MG63 (cell line): ENCODE measurements at regions not wholly inside any gene's neighbourhood (a gene's known extent, or its start where the extent isn't known, plus 50 kb on each side); places are given as distances from the start of the nearest gene placed in this dataset.
A peak's percentile ranks its signal among the peaks of the same experiment; 100 is the strongest.

Experiments
- DNase-seq: peaks from one replicate; pipeline ENCODE4 v3.0.0-alpha.2; 2020
- H3K27me3 ChIP-seq: fragments of 250-450 bp; sonication (Bioruptor Pico); 2 replicates; pipeline ENCODE4 v1.5.1; 2020; ENCODE audit warnings: mild to moderate bottlenecking, moderate library complexity
- H3K36me3 ChIP-seq: fragments of 250-450 bp; sonication (Bioruptor Pico); 2 replicates; pipeline ENCODE4 v1.5.1; 2020; ENCODE audit warnings: mild to moderate bottlenecking, moderate library complexity
- H3K4me3 ChIP-seq: fragments of 250-450 bp; sonication (Bioruptor Pico); 2 replicates; pipeline ENCODE4 v1.5.1; 2020; ENCODE audit warnings: mild to moderate bottlenecking, moderate library complexity
- H3K9me3 ChIP-seq: fragments of 250-450 bp; sonication (Bioruptor Pico); 2 replicates; pipeline ENCODE4 v1.5.1; 2020; ENCODE audit warnings: mild to moderate bottlenecking, moderate library complexity

DNA sequence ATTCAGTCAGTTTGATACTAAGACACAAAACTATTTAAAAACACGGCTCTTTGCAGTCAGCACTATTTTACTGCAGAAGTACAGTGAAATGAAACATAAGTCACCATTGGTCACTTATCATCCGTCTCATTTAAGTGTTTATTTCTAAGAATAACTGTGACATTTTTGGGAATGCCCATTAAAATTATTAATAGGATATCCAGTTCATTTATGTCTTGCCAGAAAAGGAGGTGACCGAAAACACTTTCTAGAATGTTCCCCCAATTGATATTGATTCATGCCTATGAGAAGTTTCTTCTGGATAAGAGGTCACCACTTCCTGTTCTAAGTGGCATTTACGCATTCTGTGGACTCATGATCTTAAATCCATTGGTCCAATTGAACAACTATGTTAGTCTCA is 477.3 kb downstream of the LIG4 start:
- no peaks in the 10 kb centered on the region for H3K36me3 ChIP-seq
- H3K27me3 ChIP-seq, result no peaks in the 10 kb centered on the region
- H3K4me3 ChIP-seq, result no peak overlapping the region
- no peak for DNase-seq
- no peaks in the 10 kb centered on the region for H3K9me3 ChIP-seq

DNA sequence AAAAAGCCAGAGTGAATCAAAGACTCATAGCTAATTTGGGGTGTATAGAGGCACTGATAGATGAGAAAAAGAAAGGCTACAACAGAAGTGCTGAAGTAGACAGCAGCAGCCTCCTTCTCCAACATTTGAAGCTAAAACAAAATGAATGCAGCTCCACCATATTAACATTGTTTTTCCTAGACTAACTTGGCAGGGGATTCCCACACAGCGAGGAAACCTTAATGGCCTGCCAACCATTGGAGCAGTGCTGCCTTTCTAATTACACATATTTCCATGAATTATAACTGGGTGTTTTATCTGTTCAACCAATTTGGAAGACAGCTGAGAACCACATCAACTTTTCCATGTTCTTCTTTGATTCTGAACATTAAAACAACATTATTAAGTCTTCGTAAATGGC is 478.6 kb downstream of the LIG4 start:
- Histone ChIP-seq H3K36me3 (no peaks in the 10 kb centered on the region), H3K9me3 (peaks cover under 1% of the 10 kb centered on the region; the same call in 1 of the 2 replicates), H3K4me3 (no peak overlapping the region), H3K27me3 (no peaks in the 10 kb centered on the region)
- no peak for DNase-seq

DNA sequence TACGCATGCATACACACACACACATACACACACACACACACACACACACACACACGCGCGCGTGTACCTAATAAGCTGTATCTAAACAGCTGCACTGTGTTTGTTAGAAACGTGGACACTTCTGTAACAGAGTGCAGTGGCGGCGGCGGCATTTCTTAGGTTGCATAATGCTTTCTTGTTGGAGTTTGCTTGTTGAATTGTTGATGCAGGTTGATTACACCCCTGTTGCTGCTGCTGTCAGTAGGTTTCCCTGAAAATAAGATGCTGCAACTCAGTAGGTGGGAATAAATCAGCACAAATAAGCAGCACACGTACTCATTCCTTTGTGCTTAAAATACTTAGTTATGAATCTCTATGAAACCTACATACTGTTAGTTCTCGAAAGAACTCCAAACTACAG is 479.2 kb downstream of the LIG4 start:
- no peaks in the 10 kb centered on the region for H3K36me3 ChIP-seq
- peaks cover 2% of the 10 kb centered on the region; the same call in 1 of the 2 replicates for H3K9me3 ChIP-seq
- no peak for DNase-seq
- H3K27me3 ChIP-seq, result no peaks in the 10 kb centered on the region
- H3K4me3 ChIP-seq, result no peak overlapping the region

GRCh38 chr13:107734891-107735625 is 480.3 kb downstream of the LIG4 start:
- Histone ChIP-seq H3K9me3 (peaks cover 2% of the 10 kb centered on the region; the same call in 1 of the 2 replicates), H3K36me3 (no peaks in the 10 kb centered on the region), H3K27me3 (no peaks in the 10 kb centered on the region), H3K4me3 (no peak overlapping the region)
- no peak for DNase-seq

- no peaks in the 10 kb centered on the region for H3K27me3 ChIP-seq
- DNase-seq, result no peak
- no peaks in the 10 kb centered on the region for H3K36me3 ChIP-seq
- no peak overlapping the region; the same call in 1 of the 2 replicates for H3K4me3 ChIP-seq
- peaks cover 2% of the 10 kb centered on the region; the same call in 1 of the 2 replicates for H3K9me3 ChIP-seq
Observed at GRCh38 chr13:107733276-107733675, 482.1 kb downstream of the LIG4 start.

DNA sequence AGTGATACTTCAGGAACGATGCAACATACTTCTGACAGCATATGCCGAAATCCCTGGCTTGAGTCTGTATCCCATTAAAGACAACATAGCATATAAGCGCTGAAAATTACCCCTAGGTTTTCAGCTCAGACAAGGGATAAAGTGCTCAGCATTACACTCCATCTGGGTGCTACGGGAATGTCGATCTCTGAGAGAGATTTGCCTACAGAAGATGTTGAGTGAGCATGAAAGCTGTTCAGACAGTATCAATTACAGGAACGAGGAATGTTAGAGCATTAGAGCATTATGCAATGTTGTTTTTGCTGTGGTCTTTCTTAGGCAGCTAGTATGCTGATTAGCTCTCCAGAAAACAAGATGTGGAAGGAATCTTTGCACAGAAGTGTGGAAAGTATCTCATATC is 484.5 kb downstream of the LIG4 start:
- Histone ChIP-seq H3K36me3 (no peaks in the 10 kb centered on the region), H3K4me3 (no peak overlapping the region), H3K9me3 (peaks cover 2% of the 10 kb centered on the region; the same call in 1 of the 2 replicates), H3K27me3 (no peaks in the 10 kb centered on the region)
- no peak for DNase-seq

DNA sequence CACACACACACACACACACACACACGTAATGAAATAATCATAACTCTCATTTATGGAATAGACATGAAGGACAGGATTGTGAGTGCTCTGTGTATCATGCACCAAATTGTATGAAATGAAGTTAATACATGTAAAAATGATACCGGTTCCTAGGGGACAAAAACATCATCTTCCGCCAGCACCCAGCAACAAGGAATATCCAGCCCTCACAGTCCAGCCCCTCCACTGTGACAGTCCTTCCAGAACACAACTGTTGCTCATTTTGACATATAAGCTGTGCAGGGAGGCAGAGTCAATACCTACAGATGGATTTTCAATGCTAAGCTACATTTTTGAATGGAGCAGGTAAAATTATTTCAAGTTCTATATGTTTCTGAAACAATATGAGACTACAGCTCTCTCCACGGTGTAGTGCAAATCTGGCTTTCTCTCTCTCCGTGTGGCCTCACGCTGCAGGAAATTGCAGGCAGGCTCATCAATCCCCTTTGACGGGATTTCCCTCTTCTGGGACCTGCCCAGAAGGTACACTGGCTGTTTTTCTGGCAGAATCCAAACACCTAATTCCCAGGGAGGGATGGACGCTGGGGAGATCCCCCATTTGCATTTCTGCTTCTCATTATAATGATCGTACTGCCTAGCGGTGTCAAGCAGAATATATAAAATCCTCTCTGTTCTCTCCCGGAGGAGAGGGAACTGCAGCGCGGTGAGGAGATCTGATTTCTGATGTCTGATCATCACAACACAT is 494.0 kb downstream of the LIG4 start:
- Histone ChIP-seq H3K9me3 (no peaks in the 10 kb centered on the region), H3K4me3 (peak overlapping the region; percentile 21), H3K36me3 (no peaks in the 10 kb centered on the region), H3K27me3 (no peaks in the 10 kb centered on the region)
- no peak for DNase-seq

DNA sequence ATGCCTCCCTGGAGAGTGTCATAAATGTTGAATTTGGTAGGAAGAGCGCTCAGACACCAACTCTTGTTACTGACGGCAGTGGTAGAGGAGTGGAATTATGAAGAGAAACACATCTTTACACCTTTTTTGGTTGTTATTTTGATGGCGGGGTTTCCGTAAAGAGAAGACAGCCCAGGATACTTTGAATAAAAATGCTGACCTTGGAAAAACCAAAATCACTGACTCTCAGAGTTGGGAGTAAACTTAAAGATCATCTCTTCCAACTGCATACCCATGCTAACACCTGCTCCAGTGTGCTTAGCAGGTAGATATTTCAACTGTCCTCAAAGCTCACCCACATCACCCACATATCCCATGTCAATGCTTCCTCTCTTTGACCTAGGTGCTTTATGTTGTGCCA is 498.6 kb downstream of the LIG4 start:
- no peaks in the 10 kb centered on the region for H3K27me3 ChIP-seq
- no peaks in the 10 kb centered on the region for H3K36me3 ChIP-seq
- H3K9me3 ChIP-seq, result no peaks in the 10 kb centered on the region
- DNase-seq, result no peak
- H3K4me3 ChIP-seq, result no peak overlapping the region

GRCh38 chr13:107716241-107716640 is 499.1 kb downstream of the LIG4 start:
- Histone ChIP-seq H3K9me3 (no peaks in the 10 kb centered on the region), H3K36me3 (no peaks in the 10 kb centered on the region), H3K27me3 (no peaks in the 10 kb centered on the region), H3K4me3 (no peak overlapping the region)
- DNase-seq, result no peak

- no peaks in the 10 kb centered on the region for H3K27me3 ChIP-seq
- H3K4me3 ChIP-seq, result no peak overlapping the region
- DNase-seq, result no peak
- no peaks in the 10 kb centered on the region for H3K9me3 ChIP-seq
- no peaks in the 10 kb centered on the region for H3K36me3 ChIP-seq
Observed at GRCh38 chr13:107715496-107715895, 499.8 kb downstream of the LIG4 start.

DNA sequence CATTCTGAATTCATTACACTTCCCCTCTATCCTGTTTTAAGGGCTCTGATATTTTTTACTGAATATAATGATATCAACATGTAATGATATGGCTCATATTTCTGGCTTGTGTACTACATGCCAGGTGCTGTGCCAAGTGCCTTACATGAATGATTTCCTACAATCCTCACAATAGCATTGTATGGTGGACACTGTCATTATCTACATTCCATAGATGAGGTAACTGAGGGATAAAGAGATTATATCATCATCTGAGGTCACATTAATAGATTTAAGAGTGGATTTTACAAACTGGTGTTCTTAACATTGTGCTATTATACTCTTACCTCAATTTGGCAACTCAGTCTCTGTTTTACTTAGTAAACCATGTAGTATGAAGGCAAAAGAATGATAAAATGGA is 502.0 kb downstream of the LIG4 start:
- peak; percentile 29 for DNase-seq
- H3K36me3 ChIP-seq, result no peaks in the 10 kb centered on the region

GRCh38 chr13:107712145-107712860 is 503.0 kb downstream of the LIG4 start:
- DNase-seq, result no peak

More for the DNA sequence above, 502.0 kb downstream of the LIG4 start:
- H3K9me3 ChIP-seq, result no peaks in the 10 kb centered on the region
- H3K27me3 ChIP-seq, result no peaks in the 10 kb centered on the region
- H3K4me3 ChIP-seq, result no peak overlapping the region

GRCh38 chr13:107690181-107690580 is 525.2 kb downstream of the LIG4 start:
- DNase-seq, result no peak
- no peak overlapping the region for H3K4me3 ChIP-seq

More at GRCh38 chr13:107712145-107712860, 503.0 kb downstream of the LIG4 start:
- Histone ChIP-seq H3K9me3 (no peaks in the 10 kb centered on the region), H3K36me3 (no peaks in the 10 kb centered on the region), H3K27me3 (no peaks in the 10 kb centered on the region), H3K4me3 (no peak overlapping the region; the same call in 1 of the 2 replicates)

DNA sequence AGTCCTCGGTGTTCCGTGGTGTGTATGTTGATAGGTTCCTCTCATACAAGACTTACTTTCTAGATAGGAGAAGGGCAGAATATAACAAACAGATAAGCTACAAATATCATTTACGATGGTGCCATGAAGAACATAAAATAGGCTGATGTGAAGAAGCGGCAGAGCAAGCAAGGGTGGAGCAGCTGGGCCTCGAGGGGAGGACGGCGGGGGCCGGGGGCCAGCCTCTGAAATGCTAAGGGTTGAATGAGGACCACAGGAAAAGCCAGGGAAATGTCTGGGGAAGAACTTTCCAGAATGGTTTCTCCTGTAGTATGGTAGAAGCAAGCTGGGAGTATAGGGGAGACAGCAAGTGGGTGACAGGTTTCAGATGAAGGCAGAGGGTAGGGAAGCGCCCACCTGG is 529.5 kb downstream of the LIG4 start:
- no peak for DNase-seq
- Histone ChIP-seq H3K9me3 (no peaks in the 10 kb centered on the region), H3K36me3 (no peaks in the 10 kb centered on the region), H3K4me3 (no peak overlapping the region), H3K27me3 (no peaks in the 10 kb centered on the region)

More at GRCh38 chr13:107690181-107690580, 525.2 kb downstream of the LIG4 start:
- Histone ChIP-seq H3K9me3 (no peaks in the 10 kb centered on the region), H3K36me3 (no peaks in the 10 kb centered on the region), H3K27me3 (no peaks in the 10 kb centered on the region)

GRCh38 chr13:107681600-107681999 is 533.7 kb downstream of the LIG4 start:
- Histone ChIP-seq H3K36me3 (no peaks in the 10 kb centered on the region), H3K4me3 (no peak overlapping the region), H3K9me3 (no peaks in the 10 kb centered on the region), H3K27me3 (no peaks in the 10 kb centered on the region)
- DNase-seq, result no peak

- Histone ChIP-seq H3K9me3 (no peaks in the 10 kb centered on the region), H3K4me3 (no peak overlapping the region), H3K27me3 (no peaks in the 10 kb centered on the region), H3K36me3 (no peaks in the 10 kb centered on the region)
- DNase-seq, result peak; percentile 19
Observed at GRCh38 chr13:107680115-107680514, 535.2 kb downstream of the LIG4 start.

- no peaks in the 10 kb centered on the region for H3K36me3 ChIP-seq
- no peaks in the 10 kb centered on the region for H3K27me3 ChIP-seq
- no peaks in the 10 kb centered on the region for H3K9me3 ChIP-seq
- DNase-seq, result no peak
- H3K4me3 ChIP-seq, result no peak overlapping the region
Observed at GRCh38 chr13:107678075-107678689, 537.2 kb downstream of the LIG4 start.
